Ishikawa (cell line): ENCODE measurements at regions not wholly inside any gene's neighbourhood (a gene's known extent, or its start where the extent isn't known, plus 50 kb on each side); places are given as distances from the start of the nearest gene placed in this dataset.

Source experiments
- EP300 ChIP-seq: IDR thresholded peaks from 2 replicates; pipeline ENCODE4 v1.6.1; 2012; ENCODE audit warnings: borderline replicate concordance
- RAD21 ChIP-seq: IDR thresholded peaks from 2 replicates; pipeline ENCODE4 v1.6.1; 2012; ENCODE audit warnings: low read depth
- YY1 ChIP-seq: IDR thresholded peaks from 2 replicates; pipeline ENCODE4 v1.6.1; 2012; ENCODE audit warnings: low read depth
- TF ChIP-seq, protein P1 (sequence below): IDR thresholded peaks from 2 replicates; pipeline ENCODE4 v1.6.1; 2012
- TF ChIP-seq, protein P2 (sequence below): IDR thresholded peaks from 2 replicates; pipeline ENCODE4 v1.6.1; 2012

DNA sequence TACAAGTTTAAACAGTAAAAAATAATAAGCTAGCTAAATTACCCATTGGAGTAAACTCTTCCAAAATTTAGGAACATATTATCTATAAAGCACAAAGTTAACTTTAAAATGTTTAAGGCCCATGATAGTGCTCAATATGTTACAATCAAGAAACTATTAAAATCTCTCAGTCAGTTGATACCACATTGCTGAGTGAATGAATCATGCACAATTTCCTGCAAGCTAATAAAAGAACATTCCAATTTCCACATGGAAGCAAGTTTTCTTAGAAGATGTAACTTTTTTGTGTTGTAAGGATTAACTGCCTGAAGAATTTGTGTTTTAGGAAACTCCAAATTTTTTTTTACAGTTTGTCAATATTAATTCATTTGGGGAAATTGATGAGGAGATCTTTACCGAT is 666.6 kb downstream of the SLITRK1 start:
- TF ChIP-seq EP300 (no peak), RAD21 (no peak), YY1 (no peak)
- TF ChIP-seq, protein P1, sequence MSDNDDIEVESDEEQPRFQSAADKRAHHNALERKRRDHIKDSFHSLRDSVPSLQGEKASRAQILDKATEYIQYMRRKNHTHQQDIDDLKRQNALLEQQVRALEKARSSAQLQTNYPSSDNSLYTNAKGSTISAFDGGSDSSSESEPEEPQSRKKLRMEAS: no peak
- TF ChIP-seq, protein P2, sequence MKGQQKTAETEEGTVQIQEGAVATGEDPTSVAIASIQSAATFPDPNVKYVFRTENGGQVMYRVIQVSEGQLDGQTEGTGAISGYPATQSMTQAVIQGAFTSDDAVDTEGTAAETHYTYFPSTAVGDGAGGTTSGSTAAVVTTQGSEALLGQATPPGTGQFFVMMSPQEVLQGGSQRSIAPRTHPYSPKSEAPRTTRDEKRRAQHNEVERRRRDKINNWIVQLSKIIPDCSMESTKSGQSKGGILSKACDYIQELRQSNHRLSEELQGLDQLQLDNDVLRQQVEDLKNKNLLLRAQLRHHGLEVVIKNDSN: no peak
